Stimulated activated CD4-positive, alpha-beta T cell treated with anti-CD3 and anti-CD28 coated beads, Interleukin-1b, Interleukin-23, amount 100 ng/mL, for 4 hours (primary cell): ENCODE measurements at regions not wholly inside any gene's neighbourhood (a gene's known extent, or its start where the extent isn't known, plus 50 kb on each side); places are given as distances from the start of the nearest gene placed in this dataset.
"Not testable (repeated sequence)": the region's sequence is repeated elsewhere in the genome, so short reads cannot be mapped to it uniquely, and the experiment has no call there.

Source experiments
- DNase-seq, 2 donors: peaks; one replicate each; pipeline ENCODE4 v3.0.0-alpha.2; 2020; ENCODE audit warnings: low read depth in 2 of 2

DNA sequence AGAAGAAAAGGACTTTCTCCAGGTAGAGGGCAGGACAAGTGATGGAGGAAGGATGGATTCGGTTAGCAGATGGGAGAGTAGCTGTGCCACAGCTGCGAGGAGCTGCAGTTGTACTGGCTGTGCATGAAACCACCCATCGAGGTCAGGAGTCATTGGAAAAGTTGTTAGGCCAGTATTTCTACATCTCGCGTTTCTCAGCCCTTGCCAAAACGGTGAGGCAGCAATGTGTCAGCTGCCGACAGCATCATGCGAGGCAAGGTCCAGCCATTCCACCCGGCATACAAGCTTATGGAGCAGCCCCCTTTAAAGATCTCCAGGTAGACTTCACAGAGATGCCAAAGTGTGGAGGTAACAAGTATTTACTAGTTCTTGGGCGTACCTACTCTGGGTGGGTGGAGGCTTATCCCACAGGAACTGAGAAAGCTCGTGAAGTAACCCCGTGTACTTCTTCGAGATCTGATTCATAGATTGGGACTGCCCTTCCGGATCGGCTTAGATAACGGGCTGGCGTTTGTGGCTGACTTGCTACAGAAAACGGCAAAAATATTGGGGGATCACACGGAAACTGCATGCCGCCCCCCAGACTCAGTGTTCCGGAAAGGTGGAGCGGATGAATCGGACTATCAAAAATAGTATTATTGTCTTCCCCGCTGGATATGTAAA lies 105.0 kb upstream of the HMX1 start:
- not testable (repeated sequence) for DNase-seq

DNA sequence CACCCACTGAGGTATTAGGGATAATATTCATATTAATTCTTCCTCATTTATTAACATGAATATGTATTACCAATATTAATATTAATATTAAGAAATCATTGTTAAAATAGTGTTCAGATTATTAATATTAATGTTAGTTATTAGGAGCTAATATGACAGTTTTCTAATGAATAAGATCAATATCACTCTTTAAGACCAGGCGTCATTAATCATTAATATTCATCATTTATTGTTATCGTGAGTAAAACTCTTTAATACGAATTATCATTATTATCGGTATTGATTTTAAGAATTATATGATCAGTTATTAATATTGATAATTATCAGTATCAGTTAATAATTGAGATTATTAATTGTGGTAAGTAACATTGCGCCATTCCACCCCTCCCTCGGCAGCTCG lies 101.0 kb upstream of the HMX1 start:
- DNase-seq, result not testable (repeated sequence)

DNA sequence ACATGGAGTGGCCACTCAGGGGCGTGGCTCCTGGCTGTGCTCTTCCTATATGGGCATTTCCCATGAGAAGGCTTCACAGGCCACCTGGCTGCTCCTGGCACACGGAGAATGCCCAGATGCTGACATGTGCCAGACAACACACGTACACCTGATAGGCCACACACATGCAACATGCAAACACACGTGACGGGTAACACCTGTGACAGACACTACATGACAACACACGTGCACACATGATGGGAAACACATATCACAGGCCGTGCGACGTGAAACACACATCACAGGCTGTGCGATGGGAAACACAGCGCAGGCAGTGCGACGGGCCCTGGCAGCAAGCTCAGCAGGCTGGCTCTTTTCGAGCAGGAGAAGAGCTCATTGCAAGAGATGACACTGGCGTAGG lies 94.3 kb upstream of the HMX1 start:
- not testable (repeated sequence) for DNase-seq

DNA sequence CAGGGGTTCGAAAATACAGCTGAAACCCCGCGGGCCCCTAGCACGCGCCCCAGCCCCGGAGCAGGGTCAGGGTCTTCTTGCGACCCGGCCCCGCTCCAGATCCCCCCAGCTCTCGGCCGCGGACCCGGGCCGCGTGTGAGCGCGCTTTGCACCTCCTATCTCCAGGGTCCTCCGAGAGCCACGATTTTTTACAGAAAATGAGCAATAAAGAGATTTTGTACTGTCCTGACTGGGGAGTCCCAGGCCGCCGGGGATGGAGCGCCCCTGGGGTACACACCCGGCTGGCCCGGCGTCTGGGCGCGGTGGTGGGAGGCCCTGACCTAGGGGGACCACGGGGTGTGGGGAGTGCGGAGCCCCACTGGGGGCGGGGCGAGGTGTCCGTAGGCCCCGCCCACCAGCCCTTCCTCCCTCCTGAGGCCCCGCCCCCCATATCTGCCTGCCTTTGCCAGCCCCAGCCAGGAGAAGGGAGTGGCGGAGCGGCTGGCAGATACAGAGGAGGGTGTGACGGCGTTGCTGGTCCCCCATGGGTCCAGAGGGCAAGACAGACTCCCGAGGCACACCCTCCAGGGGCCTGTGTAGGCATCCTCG lies 92.7 kb upstream of the HMX1 start:
- peak in 1 of 2 donors; percentile 6 for DNase-seq

DNA sequence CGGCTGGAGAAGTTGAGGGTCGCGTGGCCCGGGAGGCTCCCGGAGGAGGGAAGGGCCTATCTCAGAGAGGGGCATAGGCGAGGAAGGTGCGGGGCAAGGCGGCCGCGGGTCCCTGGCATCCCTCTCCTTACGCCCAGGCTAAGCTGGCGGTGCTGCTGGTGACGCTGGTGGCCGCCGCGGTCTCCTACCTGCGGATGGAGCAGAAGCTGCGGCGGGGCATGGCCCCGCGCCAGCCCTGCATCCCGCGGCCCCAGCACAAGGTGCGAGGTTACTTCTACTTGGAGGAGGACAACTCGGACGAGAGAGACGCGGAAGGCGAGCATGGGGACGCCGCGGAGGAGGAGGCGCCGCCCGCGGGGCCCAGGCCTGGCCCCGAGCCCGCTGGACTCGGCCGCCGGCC lies 91.9 kb upstream of the HMX1 start:
- DNase-seq, result not testable (repeated sequence)

DNA sequence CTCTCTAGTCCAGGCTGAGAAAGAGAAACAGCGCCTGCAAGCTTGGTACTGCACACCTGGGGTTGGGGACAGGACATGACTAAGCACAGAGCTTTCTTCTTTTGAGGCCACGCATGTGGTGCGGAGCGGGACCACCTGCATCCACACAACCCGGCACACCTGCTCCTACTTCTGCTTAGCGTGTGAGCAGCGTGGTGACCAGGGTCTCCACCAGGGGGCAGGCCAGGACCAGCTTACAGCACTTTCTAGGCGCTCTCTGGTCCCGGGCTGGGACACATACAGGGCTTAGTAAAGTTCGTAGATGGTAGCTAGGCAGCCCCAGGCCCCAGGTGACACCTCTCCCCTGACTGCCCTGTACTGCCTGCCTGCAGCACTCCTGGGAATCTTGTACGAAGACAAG lies 89.7 kb upstream of the HMX1 start:
- peak; percentile 2 to 29 for DNase-seq

DNA sequence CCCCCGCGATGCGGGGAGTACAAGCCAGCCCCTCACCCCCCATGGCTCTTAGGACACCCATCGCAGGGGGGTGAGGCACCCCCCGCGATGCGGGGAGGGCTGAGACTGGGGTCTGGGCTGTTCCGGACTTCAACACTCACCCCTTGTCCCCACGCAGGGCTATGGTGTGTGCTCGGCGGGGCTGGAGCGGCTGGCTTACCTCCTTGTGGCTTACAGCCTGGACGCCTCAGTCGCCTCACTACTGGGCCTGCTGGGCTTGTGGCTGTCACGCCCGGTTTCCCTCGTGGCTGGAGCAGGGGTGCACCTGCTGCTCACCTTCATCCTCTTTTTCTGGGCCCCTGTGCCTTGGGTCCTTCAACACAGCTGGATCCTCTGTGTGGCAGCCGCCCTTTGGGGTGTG lies 87.8 kb upstream of the HMX1 start:
- not testable (repeated sequence) for DNase-seq

DNA sequence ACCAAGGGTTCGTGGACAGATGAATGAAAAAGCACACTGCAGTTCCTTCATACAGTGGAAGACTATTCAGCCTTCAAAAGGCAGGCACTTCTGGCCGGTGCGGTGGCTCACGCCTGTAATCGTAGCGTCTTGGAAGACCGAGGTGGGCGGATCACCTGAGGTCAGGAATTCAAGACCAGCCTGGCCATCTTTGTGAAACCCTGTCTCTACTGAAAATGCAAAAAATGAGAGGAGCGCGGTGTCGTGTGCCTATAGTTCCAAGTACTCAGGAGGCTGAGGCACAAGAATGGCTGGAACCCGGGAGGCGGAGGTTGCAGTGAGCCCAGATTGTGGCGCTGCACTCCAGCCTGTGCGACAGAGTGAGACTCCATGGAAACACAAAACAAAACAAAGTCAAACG lies 82.4 kb upstream of the HMX1 start:
- not testable (repeated sequence) for DNase-seq

DNA sequence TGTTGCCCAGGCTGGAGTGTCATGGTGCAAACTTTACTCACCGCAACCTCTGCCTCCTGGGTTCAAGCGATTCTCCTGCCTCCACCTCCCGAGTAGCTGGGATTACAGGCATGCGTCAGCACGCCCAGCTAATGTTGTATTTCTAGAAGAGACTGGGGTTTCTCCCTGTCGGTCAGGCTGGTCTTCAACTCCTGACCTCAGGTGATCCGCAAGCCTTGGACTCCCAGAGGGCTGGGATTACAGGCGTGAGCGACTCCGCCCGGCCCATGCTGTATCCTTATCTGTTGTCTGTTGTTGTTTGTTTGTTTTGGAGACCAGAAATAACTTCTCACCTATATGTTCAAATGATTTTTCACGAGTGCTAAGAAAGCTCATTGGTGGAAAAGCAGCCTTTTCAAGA lies 81.2 kb upstream of the HMX1 start:
- not testable (repeated sequence) for DNase-seq

DNA sequence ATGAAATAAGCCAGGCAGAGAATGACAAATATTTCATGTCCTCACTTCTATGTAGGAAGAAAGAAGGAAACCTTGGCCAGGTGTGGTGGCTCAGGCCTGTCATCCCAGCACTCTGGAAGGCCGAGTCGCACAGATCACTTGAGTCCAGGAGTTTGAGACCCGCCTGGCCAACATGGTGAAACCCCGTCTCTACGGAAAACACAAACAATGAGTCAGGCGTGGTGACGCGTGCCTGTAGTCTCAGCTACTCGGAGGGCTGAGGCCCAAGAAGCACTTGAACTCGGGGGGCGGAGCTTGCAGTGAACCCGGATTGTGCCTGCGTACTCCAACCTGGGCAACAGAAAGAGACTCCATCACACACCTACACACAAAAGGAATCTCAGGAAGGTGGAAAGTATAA lies 80.5 kb upstream of the HMX1 start:
- not testable (repeated sequence) for DNase-seq

DNA sequence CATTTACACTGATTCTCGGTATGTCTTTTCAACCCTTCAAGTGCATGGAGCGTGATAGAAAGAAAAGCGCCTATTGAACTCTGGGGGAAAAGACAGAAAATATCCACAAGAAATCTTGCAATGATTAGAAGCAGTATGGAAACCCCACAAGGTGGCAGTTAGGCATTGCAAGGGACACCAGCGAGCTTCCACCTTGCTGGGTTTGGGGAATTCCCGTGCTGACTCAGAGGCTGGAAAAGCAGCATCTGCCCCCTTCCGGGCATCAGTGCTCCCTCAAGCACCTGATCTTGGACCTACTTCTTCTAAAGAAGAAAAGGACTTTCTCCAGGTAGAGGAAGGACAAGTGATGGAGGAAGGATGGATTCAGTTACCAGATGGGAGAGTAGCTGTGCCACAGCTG lies 73.9 kb upstream of the HMX1 start:
- not testable (repeated sequence) for DNase-seq

DNA sequence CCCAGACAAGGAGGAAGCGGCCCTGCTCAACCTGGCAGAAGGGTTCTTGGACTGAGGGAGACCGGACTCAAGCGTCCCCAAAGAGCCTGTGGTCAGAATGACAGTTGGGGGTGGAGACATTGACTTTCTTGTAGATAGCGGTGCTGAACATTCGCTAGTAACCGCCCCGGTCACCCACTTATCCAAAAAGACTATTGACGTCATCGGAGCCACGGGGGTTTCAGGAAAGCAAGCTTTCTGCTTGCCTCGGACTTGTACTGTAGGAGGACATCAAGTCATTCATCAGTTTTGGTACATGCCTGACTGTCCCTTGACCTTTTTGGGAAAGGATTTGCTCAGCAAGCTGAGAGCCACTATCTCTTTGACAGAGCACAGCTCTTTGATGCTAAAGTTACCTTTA lies 71.7 kb upstream of the HMX1 start:
- DNase-seq, result not testable (repeated sequence)

DNA sequence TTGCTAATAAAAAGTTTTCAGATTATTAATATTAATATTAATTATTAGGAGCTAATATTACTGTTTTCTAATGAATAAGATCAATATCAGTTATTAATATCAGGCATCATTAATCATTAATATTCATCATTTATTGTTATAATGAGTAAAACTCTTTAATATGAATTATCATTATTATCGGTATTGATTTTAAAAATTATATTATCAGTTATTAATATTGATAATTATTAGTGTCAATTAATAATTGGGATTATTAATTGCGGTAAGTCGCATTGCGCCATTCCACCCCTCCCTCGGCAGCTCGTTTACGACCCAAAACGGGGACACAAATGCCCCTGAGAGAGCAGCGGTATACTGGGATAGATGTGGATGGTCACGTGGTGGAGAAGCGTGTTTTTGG lies 70.4 kb upstream of the HMX1 start:
- not testable (repeated sequence) for DNase-seq

DNA sequence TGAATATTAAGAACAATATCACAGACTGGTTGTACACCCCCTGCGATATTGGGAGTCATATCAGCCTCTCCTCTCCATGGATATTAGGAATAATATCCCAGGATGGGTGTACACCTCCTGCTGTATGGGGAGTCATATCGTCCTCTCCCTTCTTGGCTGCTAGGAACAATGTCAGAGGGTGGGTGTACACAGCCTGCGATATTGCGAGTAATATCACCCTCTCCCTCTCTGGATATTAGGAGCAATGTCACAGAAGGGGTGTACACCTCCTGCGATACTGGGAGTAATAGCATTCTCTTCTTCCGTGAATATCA lies 69.8 kb upstream of the HMX1 start:
- DNase-seq, result not testable (repeated sequence)

DNA sequence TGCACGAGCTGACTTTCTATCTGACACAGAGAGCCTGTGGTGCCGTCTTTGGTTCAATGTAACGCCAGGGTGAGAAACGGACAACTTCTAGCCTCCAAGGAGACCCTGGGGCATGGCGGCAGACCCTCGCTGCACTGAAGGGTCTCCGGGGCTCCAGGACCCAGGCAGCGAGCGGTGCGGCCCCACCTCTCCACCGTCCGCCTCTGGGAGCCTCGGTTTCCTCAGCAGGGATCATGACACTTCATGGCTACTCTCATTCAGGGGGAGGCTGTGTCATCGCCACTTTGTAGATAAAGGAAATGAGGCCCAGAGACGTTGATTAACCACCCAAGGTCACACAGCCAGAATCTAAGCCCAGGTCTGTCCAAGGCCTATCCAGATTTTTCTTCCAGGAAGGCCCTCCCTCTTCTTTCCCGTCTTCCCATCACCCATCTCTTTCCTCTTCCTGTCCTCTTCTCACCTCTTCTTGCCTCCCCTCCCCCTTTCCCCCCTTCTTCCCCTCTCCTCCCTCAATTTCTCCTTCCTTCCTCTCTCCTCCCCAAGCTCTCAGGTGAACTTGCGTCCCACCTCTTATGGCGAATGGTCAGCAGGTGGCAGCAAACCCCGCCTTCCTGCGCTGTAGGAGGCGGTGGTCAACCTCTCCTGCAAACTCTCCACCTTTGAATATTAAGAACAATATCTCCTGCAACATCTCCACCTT lies 69.3 kb upstream of the HMX1 start:
- no peak for DNase-seq

DNA sequence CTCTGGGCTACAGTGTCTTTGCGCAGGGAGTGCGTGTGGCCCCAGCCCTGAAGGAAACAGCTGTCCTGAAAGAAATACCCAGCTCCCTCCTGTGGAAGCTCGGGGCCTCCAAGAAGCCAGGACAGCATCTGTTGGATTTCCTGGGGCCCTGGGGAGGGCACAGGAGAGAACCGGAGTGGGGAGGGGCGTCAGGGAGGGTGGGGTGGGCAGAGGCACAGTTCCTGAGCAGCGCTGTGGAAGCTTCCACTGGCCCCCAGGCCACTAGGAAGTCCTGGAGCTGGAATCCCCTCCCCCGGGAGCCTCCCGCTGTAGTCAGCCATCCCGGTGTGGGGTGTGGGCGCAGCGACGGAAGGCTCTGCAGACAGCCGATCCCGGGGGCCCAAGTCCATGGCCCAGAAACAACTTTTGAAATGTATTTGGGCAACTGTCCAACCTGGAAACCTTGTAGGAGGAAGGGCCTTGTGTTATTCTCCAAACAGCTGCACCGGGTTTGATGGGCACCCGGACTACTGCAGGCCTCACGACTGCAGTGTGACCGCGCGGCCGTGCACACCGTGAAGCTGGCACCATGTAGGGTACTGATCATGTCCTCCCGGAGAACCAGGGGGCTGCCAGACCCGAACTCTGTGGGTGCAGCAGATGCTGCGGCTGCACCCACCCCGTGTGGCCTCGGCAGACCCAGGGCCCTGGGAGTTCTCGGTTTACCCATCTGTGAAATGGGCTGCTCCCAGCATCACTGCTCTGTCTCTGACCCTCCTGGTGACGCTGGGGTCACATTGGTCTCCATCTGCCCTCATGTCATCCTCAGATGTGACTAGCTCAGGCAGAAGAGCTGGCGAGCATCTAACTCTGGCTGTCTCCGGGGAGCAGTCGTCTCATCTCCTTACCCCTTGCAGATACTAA lies 68.5 kb upstream of the HMX1 start:
- DNase-seq, result no peak

DNA sequence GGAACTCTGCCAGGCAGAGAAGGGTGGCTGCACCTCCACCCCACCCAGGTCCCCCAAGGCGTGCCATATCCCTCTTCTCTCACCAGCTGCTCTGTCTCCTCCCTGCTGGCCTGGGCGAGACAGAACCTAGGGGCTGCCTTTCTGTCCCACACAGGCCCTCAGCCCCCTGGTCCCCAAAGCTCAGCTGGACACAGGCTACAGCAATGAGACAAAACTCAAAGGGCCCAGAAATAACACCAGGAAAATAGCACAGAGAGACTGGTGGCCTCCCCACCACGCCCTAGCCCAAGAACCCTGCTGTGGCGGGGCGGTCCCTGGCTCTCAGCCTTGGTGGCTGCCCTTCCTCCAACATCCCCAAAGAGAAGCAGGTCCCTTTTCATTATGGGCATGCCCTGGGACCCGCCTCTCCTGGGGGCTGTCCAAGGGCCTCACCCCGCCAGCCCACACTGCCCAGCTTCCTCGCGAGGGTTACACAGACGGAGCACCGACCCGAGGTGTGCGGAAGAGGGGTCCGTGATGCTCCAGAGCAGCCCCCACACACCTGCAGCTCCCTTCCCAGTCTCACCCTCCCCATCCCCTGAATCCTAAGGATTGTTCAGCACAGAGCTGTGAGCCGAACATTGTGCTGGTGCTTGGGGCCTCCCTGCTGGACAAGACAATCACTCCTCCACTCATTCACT lies 67.7 kb upstream of the HMX1 start:
- DNase-seq, result no peak

DNA sequence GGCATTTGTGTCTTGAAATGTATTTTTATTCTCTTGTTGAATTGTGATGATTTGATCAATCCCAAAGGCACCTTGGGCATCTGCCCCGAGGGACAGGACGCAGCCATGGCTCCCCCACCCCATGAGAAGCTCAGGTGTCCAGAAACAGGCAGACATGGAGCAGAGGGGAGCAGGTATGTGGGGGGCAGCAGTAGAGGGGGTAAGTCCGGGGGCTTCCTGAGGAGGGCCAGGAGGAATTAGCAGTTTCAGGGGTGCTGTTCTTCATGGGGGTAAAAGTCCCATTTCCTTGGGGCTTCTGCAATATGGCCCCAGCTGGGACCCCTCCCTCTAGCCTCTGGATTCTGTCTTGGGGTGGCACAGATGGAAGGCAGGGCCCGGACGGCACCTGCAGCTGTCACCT lies 67.0 kb upstream of the HMX1 start:
- DNase-seq, result no peak

DNA sequence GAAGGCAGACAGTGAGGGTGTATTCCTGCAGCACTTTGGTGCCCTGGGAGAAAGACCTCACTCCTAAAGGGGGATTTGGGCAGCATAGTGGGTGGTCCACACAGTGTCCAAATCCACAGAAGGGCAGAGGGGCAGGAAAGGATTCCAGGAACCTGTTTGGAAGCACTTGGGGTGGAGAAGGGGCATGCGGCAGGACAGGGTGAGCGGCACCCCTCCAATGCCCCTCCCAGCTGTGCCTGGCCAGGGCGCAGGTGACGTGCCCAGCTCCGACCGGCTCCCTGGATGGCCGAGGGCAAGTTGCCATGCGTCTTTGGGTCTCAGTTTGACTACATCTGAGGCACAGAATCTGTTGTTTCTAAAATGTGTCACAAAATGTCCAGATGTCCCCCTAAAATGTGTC lies 66.5 kb upstream of the HMX1 start:
- DNase-seq, result no peak

DNA sequence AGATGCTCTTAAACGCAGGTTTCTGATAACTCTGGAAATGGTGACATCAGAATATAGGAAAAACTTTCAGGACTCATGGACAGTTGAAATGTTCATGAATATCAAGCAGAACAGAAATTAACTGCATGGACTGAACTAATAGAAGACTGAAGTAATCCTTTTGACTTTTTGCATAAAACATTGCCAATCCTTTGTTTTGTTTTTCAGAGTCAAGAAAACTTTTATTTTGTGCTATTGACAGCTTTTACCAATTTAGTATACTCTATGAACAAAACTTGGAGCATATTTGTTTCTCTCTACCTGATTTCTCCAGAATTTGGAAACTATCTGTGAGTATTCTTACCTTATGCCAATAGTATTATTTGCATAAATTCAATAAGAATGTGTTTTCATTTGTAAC lies 61.2 kb upstream of the HMX1 start:
- no peak for DNase-seq

DNA sequence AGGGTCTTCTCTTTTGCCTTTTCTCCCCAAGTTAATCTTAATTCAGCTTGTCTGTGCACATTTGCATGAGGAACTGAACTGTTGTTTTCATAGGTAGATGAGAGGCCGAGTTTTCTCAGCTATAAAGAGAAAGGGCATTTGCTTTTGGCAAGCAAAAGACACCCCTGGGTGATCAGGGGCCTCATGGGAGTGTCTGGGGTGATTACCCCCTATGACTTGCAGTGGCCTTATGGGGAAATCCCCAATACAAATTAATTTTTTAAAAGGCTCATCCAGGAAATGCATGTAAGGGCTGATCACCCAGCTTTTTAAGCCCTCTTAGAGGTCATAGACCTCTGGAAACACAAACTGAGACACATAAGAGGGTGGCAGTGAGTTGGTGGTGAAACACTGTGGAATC lies 56.4 kb upstream of the HMX1 start:
- DNase-seq, result no peak

DNA sequence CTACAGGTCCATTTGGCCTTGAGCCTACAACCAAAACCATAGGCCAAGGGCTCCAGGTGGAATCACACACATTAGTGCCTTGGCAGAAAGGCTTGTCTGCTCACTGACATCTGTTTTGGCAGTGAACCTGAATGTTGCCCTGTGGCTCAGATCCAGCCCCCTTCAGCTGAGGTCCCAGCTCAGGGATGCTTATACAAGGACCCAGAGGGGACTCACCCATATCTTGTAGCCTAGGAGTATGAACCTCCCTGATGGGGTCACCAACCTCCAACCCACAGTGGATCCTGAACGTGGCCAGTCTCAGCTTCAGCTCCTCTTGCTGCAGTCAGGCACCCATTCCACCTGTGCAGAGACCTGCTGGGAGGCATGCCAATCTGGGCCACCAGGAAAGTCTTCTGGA lies 50.8 kb upstream of the HMX1 start:
- DNase-seq, result no peak
